Esophagus muscularis mucosa (tissue), 4 donors: ENCODE measurements at regions not wholly inside any gene's neighbourhood (a gene's known extent, or its start where the extent isn't known, plus 50 kb on each side); places are given as distances from the start of the nearest gene placed in this dataset.

Source experiments
- DNase-seq: peaks from one replicate; pipeline ENCODE4 v3.0.0-alpha.2; 2017; ENCODE audit errors: extremely low spot score
- H3K27ac ChIP-seq, 4 donors: fragments of 200-600 bp; sonication (generic); replicated peaks in 1 of 4; 1 replicate in 3 of 4; 2 replicates in 1 of 4; pipeline ENCODE4 v1.5.1; 2016 to 2019; ENCODE audit warnings: mild to moderate bottlenecking in 1 of 4
- H3K27me3 ChIP-seq, 4 donors: fragments of 200-600 bp; sonication (generic); one replicate each; pipeline versions ENCODE4 v1.5.1 to v1.6.0; 2016 to 2019
- H3K36me3 ChIP-seq, 4 donors: fragments of 200-600 bp; sonication (generic); one replicate each; pipeline ENCODE4 v1.5.1; 2016 to 2019
- H3K4me1 ChIP-seq, 4 donors: fragments of 200-600 bp; sonication (generic); one replicate each; pipeline ENCODE4 v1.5.1; 2016 to 2019
- H3K4me3 ChIP-seq, 4 donors: fragments of 200-600 bp; sonication (generic); 1 replicate in 2 of 4; 2 replicates in 2 of 4; pipeline ENCODE4 v1.5.1; 2016 to 2019; ENCODE audit warnings: mild to moderate bottlenecking in 4 of 4, moderate library complexity in 1 of 4
- H3K9me3 ChIP-seq, 4 donors: fragments of 200-600 bp; sonication (generic); 1 replicate in 3 of 4; 2 replicates in 1 of 4; pipeline ENCODE4 v1.5.1; 2016 to 2019
- EP300 ChIP-seq: sonication (generic); formaldehyde crosslinking; IDR thresholded peaks from one replicate; pipeline ENCODE4 v1.6.1; 2017; ENCODE audit warnings: antibody characterized with exemption
- POLR2A ChIP-seq: fragments of 450-650 bp; IDR thresholded peaks from one replicate; pipeline ENCODE4 v1.6.1; 2017; ENCODE audit warnings: antibody characterized with exemption, moderate library complexity, mild to moderate bottlenecking, low read depth
- POLR2AphosphoS5 ChIP-seq, 2 donors: sonication (generic); formaldehyde crosslinking; IDR thresholded peaks; one replicate each; pipeline ENCODE4 v1.6.1; 2017; ENCODE audit warnings: antibody characterized with exemption in 2 of 2
- WGBS: methylation state at CpG from one replicate; pipeline ENCODE4 v1.1.5; 2018; 5-methylcytosine and 5-hydroxymethylcytosine counted together
- intact Hi-C: fragments of 100-400 bp; cut with DNase I; formaldehyde crosslinking; loops from one replicate; pipeline ENCODE4 v1.15.1; 2023
- TF ChIP-seq, protein P1 (sequence below), 3 experiments: fragments of 200-600 bp in 2 of 3; fragments of 450-650 bp in 1 of 3; sonication (generic) in 2 of 3; IDR thresholded peaks; one replicate each; pipeline ENCODE4 v1.5.1; 2017 to 2019; ENCODE audit warnings: antibody characterized with exemption in 3 of 3, mild to moderate bottlenecking in 2 of 3, moderate library complexity in 1 of 3

- TF ChIP-seq EP300: no peak
- no peak for TF ChIP-seq POLR2AphosphoS5 (IDR thresholded peaks at IDR 0.05)
- TF ChIP-seq POLR2A: no peak
- TF ChIP-seq, protein P1, sequence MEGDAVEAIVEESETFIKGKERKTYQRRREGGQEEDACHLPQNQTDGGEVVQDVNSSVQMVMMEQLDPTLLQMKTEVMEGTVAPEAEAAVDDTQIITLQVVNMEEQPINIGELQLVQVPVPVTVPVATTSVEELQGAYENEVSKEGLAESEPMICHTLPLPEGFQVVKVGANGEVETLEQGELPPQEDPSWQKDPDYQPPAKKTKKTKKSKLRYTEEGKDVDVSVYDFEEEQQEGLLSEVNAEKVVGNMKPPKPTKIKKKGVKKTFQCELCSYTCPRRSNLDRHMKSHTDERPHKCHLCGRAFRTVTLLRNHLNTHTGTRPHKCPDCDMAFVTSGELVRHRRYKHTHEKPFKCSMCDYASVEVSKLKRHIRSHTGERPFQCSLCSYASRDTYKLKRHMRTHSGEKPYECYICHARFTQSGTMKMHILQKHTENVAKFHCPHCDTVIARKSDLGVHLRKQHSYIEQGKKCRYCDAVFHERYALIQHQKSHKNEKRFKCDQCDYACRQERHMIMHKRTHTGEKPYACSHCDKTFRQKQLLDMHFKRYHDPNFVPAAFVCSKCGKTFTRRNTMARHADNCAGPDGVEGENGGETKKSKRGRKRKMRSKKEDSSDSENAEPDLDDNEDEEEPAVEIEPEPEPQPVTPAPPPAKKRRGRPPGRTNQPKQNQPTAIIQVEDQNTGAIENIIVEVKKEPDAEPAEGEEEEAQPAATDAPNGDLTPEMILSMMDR (IDR thresholded peaks at IDR 0.05): no peak
- DNase-seq: no peak
These were observed 82.6 kb upstream of the RAP2B start for GRCh38 chr3:153079386-153079785.

DNA sequence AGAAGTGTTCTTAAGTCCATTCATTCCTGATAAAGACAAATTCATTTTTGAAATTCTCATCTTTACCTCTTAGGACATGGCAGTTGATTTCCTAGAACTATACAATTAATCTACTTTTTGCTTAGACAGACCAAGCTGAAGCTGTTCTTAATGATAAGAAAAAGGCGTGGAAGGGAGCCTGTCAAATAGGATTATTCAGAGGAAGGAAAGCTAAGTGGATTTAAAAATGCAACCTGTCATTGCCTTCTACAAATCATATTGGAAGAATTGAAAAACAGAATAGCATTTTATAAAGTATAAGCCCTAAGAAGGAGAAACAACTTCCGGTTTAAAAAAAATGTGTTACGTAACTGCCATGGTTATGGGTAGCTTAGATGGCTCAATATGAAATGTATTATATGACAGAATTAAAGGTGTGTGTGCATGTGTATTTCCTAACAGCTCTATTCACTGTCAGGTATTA, 81.2 kb upstream of the RAP2B start:
- 59% methylated on average over 3 of the region's 3 CpGs for WGBS
- Histone ChIP-seq H3K4me3 (no peak overlapping the region), H3K27me3 (no peaks in the 10 kb centered on the region), H3K4me1 (no peaks in the 10 kb centered on the region), H3K27ac (no peak overlapping the region), H3K9me3 (no peaks in the 10 kb centered on the region), H3K36me3 (no peaks in the 10 kb centered on the region)
- intact Hi-C loops: no loop called here
- no peak for TF ChIP-seq EP300
- TF ChIP-seq POLR2A: no peak
- TF ChIP-seq, protein P1 (IDR thresholded peaks at IDR 0.05): no peak
- no peak for TF ChIP-seq POLR2AphosphoS5 (IDR thresholded peaks at IDR 0.05)
- DNase-seq: no peak

More at GRCh38 chr3:153079386-153079785, 82.6 kb upstream of the RAP2B start:
- Histone ChIP-seq H3K27me3 (no peaks in the 10 kb centered on the region), H3K27ac (no peak overlapping the region), H3K4me1 (no peaks in the 10 kb centered on the region), H3K4me3 (no peak overlapping the region), H3K36me3 (no peaks in the 10 kb centered on the region), H3K9me3 (no peaks in the 10 kb centered on the region)
- intact Hi-C loops: no loop called here

DNA sequence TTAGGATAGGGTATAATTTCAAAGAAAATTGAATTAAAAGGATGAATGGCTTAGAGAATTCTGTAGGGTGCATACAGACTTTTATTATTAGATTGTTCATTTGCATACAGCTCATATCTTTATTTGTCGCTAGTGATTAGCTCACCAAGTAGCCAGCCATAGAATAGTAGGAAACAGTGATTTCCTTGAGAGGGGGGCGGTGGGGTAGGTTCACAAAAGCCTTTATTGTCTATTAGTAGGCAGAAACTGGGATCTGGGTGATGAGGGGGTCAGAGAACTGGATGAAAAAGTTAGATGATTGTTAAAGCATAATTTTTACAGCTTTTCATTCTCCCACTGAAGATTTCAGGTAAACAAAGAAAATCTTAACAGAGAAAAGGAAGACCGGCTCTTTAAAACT, 77.6 kb upstream of the RAP2B start:
- WGBS: 84% methylated on average over 3 of the region's 3 CpGs
- H3K4me3 ChIP-seq: no peak overlapping the region
- no peak overlapping the region for H3K27ac ChIP-seq
- no peak for DNase-seq
- H3K27me3 ChIP-seq: no peaks in the 10 kb centered on the region
- H3K4me1 ChIP-seq: no peaks in the 10 kb centered on the region
- H3K9me3 ChIP-seq: no peaks in the 10 kb centered on the region
- intact Hi-C loops: no loop called here
- H3K36me3 ChIP-seq: no peaks in the 10 kb centered on the region
- no peak for TF ChIP-seq POLR2AphosphoS5 (IDR thresholded peaks at IDR 0.05)
- TF ChIP-seq, protein P1 (IDR thresholded peaks at IDR 0.05): no peak
- no peak for TF ChIP-seq EP300
- TF ChIP-seq POLR2A: no peak

GRCh38 chr3:153087595-153088566, 74.1 kb upstream of the RAP2B start:
- H3K36me3 ChIP-seq: no peaks in the 10 kb centered on the region
- no peak overlapping the region for H3K4me3 ChIP-seq
- intact Hi-C loops: no loop called here
- H3K27me3 ChIP-seq: no peaks in the 10 kb centered on the region
- H3K9me3 ChIP-seq: no peaks in the 10 kb centered on the region
- no peak for DNase-seq
- TF ChIP-seq EP300 (no peak), POLR2A (no peak), POLR2AphosphoS5 (IDR thresholded peaks at IDR 0.05) (no peak)
- TF ChIP-seq, protein P1 (IDR thresholded peaks at IDR 0.05): no peak
- no peaks in the 10 kb centered on the region for H3K4me1 ChIP-seq
- WGBS: 81% methylated on average over 7 of the region's 7 CpGs
- no peak overlapping the region for H3K27ac ChIP-seq
